Small intestine (tissue), 7 donors: ENCODE measurements at regions not wholly inside any gene's neighbourhood (a gene's known extent, or its start where the extent isn't known, plus 50 kb on each side); places are given as distances from the start of the nearest gene placed in this dataset.

Source experiments
- DNase-seq, 2 donors: peaks; one replicate each; pipeline versions ENCODE4 v3.0.0 to v3.0.0-alpha.2; 2013
- FAIRE-seq: peaks from 2 replicates; lab custom pipeline; 2012; peaks lifted over from hg19 to GRCh38; lab: Jason Lieb, UNC
- H3K27ac ChIP-seq, 3 donors: one replicate each; pipeline ENCODE4 v1.5.1; 2013; ENCODE audit warnings: low read length in 2 of 3, mild to moderate bottlenecking in 2 of 3, control low read depth in 1 of 3, inconsistent platforms in 1 of 3, low read depth in 1 of 3, moderate library complexity in 1 of 3
- H3K27me3 ChIP-seq, 3 donors: one replicate each; pipeline ENCODE4 v1.6.1; 2013; ENCODE audit warnings: low read length in 3 of 3, inconsistent platforms in 1 of 3; ENCODE audit not compliant: control insufficient read depth in 3 of 3, insufficient read depth in 3 of 3
- H3K36me3 ChIP-seq, 3 donors: one replicate each; pipeline ENCODE4 v1.6.1; 2013; ENCODE audit warnings: low read length in 3 of 3, inconsistent platforms in 1 of 3, low read depth in 1 of 3, mild to moderate bottlenecking in 1 of 3, moderate library complexity in 1 of 3; ENCODE audit not compliant: control insufficient read depth in 3 of 3, insufficient read depth in 2 of 3
- H3K4me1 ChIP-seq, 3 donors: one replicate each; pipeline ENCODE4 v1.6.1; 2013; ENCODE audit warnings: low read length in 2 of 3, inconsistent platforms in 1 of 3, low read depth in 1 of 3, mild to moderate bottlenecking in 1 of 3, moderate library complexity in 1 of 3; ENCODE audit not compliant: control insufficient read depth in 3 of 3, insufficient read depth in 2 of 3
- H3K4me3 ChIP-seq, 3 donors: one replicate each; pipeline ENCODE4 v1.5.1; 2013; ENCODE audit warnings: low read length in 3 of 3, control low read depth in 1 of 3, inconsistent platforms in 1 of 3, low read depth in 1 of 3, mild to moderate bottlenecking in 1 of 3, moderate library complexity in 1 of 3
- H3K9me3 ChIP-seq, 2 donors: one replicate each; pipeline ENCODE4 v1.6.1; 2013; ENCODE audit warnings: low read depth in 1 of 2, low read length in 1 of 2; ENCODE audit not compliant: control insufficient read depth in 2 of 2, insufficient read depth in 1 of 2
- WGBS, 3 donors: extraction: QIAGEN DNeasy Blood & Tissue Kit; methylation state at CpG; one replicate each; pipeline ENCODE4 v1.1.7; 2013; 5-methylcytosine and 5-hydroxymethylcytosine counted together
- donor health status: healthy with polysubstance abuse.
- donor health status: control.
- donor health status: control.
- donor health status: Bipolar disorder and iron deficiency.
- donor health status: healthy.

DNA sequence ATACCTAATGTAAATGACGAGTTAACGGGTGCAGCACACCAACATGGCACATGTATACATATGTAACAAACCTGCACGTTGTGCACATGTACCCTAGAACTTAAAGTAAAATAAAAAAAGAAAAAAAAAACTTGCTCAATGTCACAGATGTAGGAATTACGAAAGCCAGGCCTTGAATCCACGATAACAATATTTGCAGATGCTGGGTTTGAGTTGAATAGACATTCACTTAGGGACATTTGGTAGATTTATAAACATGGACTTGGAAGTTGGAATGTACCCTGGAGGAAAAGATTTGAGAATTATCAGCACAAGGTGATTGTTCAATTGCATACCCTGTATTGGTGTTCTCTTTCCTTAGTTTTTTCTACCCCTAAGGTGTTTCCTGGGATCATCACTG is 260.2 kb upstream of the PEX5L start:
- WGBS, 3 donors: 77 to 82% (median 77%) methylated on average over 5 of the region's 5 CpGs
- no peak for FAIRE-seq
- no peaks in the 10 kb centered on the region for H3K4me1 ChIP-seq
- no peaks in the 10 kb centered on the region for H3K27me3 ChIP-seq
- no peak overlapping the region for H3K4me3 ChIP-seq
- no peaks in the 10 kb centered on the region for H3K9me3 ChIP-seq
- H3K36me3 ChIP-seq: no peaks in the 10 kb centered on the region
- no peak for DNase-seq
- H3K27ac ChIP-seq: no peak overlapping the region

DNA sequence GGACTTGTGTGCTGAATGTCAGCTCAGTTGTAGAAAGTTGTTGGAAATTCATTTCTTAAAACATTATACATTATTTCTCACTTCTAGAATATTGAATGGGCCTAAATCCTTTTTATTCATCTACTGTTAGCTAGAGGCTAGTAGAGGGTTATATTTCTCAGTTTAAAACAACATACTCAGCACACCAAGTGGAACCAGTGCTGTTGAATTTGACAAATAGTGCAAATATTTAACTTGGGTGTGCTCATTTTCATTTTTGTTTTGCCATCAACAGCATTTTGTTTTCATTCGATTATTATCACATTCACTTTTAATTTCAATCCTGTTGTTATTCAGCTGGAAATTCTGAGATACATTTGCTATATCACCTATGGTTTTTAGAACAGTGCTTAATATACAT is 269.4 kb upstream of the PEX5L start:
- WGBS, 3 donors: 65 to 87% (median 79%) methylated on average over 1 of the region's 1 CpG
- no peak overlapping the region for H3K4me3 ChIP-seq
- no peaks in the 10 kb centered on the region for H3K4me1 ChIP-seq
- H3K36me3 ChIP-seq: no peaks in the 10 kb centered on the region
- H3K9me3 ChIP-seq: no peaks in the 10 kb centered on the region
- FAIRE-seq (no peak), DNase-seq (no peak)
- H3K27ac ChIP-seq: no peak overlapping the region
- no peaks in the 10 kb centered on the region for H3K27me3 ChIP-seq

DNA sequence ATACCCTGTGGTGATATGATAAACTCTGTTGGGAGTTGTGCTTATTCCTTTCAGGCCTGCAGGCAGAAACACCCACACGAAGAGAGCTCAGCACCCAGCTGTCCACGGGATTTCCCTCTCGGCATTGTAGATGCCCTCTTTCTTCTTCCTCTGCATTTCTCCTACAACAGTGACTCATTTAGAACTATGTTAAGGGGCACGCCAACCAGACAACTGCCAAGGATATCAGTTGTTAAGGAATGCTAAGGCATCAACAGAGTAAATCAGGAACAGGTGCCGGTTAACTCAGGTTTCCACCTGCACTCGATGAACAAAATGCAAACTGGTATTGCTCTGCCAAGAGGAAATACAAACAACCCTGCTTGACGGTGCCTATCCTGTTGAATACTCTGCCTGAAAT is 270.0 kb upstream of the PEX5L start:
- DNase-seq: no peak
- WGBS, 3 donors: 67 to 75% (median 69%) methylated on average over 7 of the region's 7 CpGs
- Histone ChIP-seq H3K4me3 (no peak overlapping the region), H3K27ac (no peak overlapping the region), H3K27me3 (no peaks in the 10 kb centered on the region), H3K9me3 (no peaks in the 10 kb centered on the region), H3K4me1 (no peaks in the 10 kb centered on the region), H3K36me3 (no peaks in the 10 kb centered on the region)
- no peak for FAIRE-seq

DNA sequence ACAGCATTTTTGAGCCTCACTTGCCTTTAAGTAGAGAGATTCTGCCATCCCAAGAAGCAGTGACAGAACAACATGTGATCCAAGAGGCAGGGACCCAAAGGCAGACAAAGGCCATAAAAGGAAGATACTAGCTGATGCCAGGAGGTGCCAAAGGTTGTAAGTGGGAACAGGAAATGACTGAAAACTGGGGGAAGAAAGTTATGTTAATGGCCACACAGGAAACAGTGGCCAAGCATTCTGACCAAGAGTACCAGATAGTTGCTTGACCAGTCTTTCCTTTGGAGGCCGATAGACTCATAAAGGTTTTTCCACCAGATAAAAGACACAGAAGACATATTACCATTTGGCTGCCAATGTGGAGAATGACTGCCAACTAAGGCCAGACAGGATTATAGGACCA is 274.5 kb upstream of the PEX5L start:
- H3K27me3 ChIP-seq: no peaks in the 10 kb centered on the region
- H3K36me3 ChIP-seq: no peaks in the 10 kb centered on the region
- no peak for FAIRE-seq
- H3K4me1 ChIP-seq: no peaks in the 10 kb centered on the region
- H3K27ac ChIP-seq: no peak overlapping the region
- no peaks in the 10 kb centered on the region for H3K9me3 ChIP-seq
- DNase-seq: no peak
- WGBS, 3 donors: 69 to 76% (median 76%) methylated on average over 1 of the region's 1 CpG
- H3K4me3 ChIP-seq: no peak overlapping the region

DNA sequence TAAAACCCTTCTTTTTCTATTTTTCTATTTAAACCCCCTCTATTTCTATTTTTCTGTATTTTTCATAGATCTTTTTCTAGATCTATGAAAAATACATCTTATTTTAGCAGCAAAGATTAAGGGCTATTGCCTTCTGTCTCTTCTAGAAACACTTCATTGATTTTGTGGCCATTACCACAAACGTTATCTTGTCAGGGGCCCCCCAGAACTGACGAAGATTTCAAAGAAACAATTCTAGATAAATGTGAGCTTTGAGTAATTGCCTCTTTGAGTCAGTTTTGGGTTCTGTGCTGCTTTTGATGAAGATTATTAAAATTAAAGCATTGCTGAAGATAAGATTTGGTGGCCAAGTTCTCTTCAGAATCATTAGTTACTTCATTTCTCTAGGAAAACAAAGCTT is 279.6 kb upstream of the PEX5L start:
- DNase-seq: no peak
- WGBS, 3 donors: 24 to 41% (median 38%) methylated on average over 2 of the region's 2 CpGs

DNA sequence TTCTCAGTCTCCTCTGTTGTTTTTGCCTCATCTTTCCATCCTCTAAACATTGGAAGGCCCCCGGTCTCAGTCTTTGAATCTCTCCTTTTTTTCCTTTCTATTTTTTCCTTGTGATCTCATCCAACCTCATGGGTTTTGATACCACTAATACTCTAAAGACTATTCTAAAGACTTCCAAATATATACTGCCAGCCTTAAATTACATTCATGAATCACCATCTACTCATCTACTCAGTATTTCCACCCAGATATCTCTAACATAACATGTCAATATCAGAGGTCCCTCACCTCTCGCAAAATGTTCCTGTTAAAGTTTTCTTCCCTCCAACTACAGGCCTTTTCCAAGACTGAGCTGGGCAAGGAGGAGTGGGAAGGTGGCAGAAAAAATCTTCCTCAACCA is 282.5 kb upstream of the TTC14 start:
- no peaks in the 10 kb centered on the region for H3K4me1 ChIP-seq
- DNase-seq (no peak), FAIRE-seq (no peak)
- no peaks in the 10 kb centered on the region for H3K27me3 ChIP-seq
- H3K4me3 ChIP-seq: no peak overlapping the region
- no peaks in the 10 kb centered on the region for H3K9me3 ChIP-seq
- 87 to 93% (median 88%) methylated on average over 2 of the region's 2 CpGs for WGBS, 3 donors
- no peak overlapping the region for H3K27ac ChIP-seq
- no peaks in the 10 kb centered on the region for H3K36me3 ChIP-seq

More for the DNA sequence above, 279.6 kb upstream of the PEX5L start:
- Histone ChIP-seq H3K4me3 (no peak overlapping the region), H3K36me3 (no peaks in the 10 kb centered on the region), H3K4me1 (no peaks in the 10 kb centered on the region), H3K27me3 (no peaks in the 10 kb centered on the region), H3K27ac (no peak overlapping the region), H3K9me3 (no peaks in the 10 kb centered on the region)
- no peak for FAIRE-seq

DNA sequence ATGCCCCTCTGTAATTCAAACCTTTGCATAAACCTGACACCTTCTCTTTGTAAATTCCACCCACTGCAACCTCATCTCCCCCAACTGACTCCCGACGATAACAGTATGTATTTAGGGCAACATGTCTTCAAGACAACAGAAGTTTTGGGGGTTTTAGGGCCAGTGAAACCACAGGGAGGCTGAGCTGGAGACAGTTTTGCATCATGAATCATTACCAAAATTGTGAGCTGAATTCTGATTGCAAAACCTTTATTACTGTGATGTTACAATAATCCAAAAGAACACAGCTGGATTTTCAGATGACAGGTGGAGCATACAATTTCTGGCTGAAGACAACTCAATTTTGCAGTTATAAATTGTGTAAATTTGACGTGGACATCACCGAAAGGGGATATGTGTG is 281.3 kb upstream of the TTC14 start:
- WGBS, 3 donors: 73 to 80% (median 74%) methylated on average over 4 of the region's 4 CpGs
- FAIRE-seq (no peak), DNase-seq (no peak)
- H3K36me3 ChIP-seq: no peaks in the 10 kb centered on the region
- H3K27ac ChIP-seq: no peak overlapping the region
- H3K9me3 ChIP-seq: no peaks in the 10 kb centered on the region
- H3K4me3 ChIP-seq: no peak overlapping the region
- H3K27me3 ChIP-seq: no peaks in the 10 kb centered on the region
- no peaks in the 10 kb centered on the region for H3K4me1 ChIP-seq

DNA sequence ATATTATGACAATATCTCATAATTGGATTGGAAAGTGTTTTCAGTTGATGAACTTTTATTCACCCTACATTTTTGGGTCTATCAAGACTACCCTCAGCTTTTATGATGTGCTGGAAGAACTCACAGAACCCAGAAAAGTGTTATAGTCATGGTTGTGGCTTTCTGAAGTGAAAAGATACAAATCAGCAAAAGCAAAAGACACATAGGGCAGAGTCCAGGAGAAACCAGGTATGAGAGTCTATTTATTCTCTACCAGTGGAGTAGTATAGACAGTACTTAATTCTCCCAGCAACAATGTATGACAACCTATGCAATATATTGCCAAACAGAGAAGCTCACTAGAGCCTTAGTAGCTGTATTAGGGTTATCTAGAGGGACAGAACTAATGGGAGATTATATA is 280.4 kb upstream of the TTC14 start:
- no peaks in the 10 kb centered on the region for H3K36me3 ChIP-seq
- no peak overlapping the region for H3K4me3 ChIP-seq
- H3K9me3 ChIP-seq: no peaks in the 10 kb centered on the region
- no peak overlapping the region for H3K27ac ChIP-seq
- H3K27me3 ChIP-seq: no peaks in the 10 kb centered on the region
- FAIRE-seq (no peak), DNase-seq (no peak)
- no peaks in the 10 kb centered on the region for H3K4me1 ChIP-seq

DNA sequence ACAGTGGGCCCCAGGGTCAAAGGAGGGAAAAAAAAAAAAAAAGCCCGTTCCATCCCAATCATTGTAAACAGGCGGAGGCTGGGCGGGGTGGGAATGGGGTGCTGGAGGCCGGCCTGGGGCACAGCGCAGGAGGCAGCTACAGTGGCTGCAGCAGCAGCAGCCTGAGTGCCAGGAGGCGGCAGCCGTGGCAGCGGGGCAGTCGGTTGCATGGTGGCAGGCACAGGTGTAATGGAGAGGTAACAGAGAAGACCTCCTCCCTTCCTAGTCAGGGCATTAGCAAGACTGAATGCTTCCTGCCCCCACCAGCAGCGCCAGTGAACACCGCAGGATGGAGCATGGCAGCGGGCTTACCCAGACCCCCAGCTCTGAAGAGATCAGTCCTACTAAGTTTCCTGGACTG is 279.1 kb upstream of the TTC14 start:
- Histone ChIP-seq H3K4me3 (no peak overlapping the region), H3K36me3 (no peaks in the 10 kb centered on the region), H3K9me3 (no peaks in the 10 kb centered on the region), H3K27me3 (no peaks in the 10 kb centered on the region), H3K4me1 (no peaks in the 10 kb centered on the region), H3K27ac (no peak overlapping the region)
- DNase-seq (no peak), FAIRE-seq (no peak)
- 89 to 90% (median 90%) methylated on average over 12 of the region's 12 CpGs for WGBS, 3 donors
